Mucosa of gallbladder (tissue), 1 donor: ENCODE measurements at regions not wholly inside any gene's neighbourhood (a gene's known extent, or its start where the extent isn't known, plus 50 kb on each side); places are given as distances from the start of the nearest gene placed in this dataset.
"Not testable (repeated sequence)": the region's sequence is repeated elsewhere in the genome, so short reads cannot be mapped to it uniquely, and the experiment has no call there.

Experiments
- DNase-seq: peaks from one replicate; pipeline ENCODE4 v3.0.0-alpha.2; 2020; ENCODE audit warnings: low spot score
- donor health status: DM: no; HTN: no; CAD: no.

GRCh38 chr3:8421711-8422110 is 79.9 kb upstream of the LMCD1 start:
- no peak for DNase-seq

GRCh38 chr3:8423307-8423706 is 78.3 kb upstream of the LMCD1 start:
- DNase-seq: no peak

GRCh38 chr3:8424281-8424680 is 77.3 kb upstream of the LMCD1 start:
- DNase-seq: no peak

DNA sequence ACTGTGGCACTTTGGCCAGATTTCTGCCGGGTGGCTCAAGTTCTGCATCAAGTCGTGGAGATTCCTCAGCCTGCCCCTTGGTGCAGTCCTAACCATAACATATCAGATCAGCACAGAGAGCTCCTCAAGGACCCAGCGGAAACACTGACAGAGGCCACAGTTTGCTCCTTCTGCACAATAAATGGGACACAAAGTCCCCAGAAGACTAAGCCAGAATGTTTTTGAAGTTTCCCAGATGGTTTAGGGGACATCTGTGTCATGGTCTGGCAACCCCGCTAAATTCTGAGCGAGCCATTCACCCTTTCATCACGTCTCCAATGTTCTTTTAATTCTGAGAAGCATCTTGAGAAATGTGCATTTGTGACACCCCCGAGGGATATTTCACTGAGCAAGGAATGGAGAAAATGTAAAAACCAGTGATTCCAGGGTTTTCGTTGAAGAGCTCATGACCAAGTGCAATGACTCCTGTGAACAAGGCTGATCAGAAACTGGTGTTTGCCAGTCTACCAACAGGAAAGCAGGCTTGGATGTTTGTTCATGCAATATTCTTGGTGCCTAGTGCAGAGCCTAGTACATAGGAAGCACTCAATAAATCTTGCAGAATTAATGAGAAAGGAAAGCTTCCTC is 64.8 kb upstream of the LMCD1 start:
- DNase-seq: no peak

- DNase-seq: no peak
Observed at GRCh38 chr3:8438507-8439079, 63.0 kb upstream of the LMCD1 start.

- DNase-seq: not testable (repeated sequence)
Observed at GRCh38 chr3:8440142-8440541, 61.5 kb upstream of the LMCD1 start.

DNA sequence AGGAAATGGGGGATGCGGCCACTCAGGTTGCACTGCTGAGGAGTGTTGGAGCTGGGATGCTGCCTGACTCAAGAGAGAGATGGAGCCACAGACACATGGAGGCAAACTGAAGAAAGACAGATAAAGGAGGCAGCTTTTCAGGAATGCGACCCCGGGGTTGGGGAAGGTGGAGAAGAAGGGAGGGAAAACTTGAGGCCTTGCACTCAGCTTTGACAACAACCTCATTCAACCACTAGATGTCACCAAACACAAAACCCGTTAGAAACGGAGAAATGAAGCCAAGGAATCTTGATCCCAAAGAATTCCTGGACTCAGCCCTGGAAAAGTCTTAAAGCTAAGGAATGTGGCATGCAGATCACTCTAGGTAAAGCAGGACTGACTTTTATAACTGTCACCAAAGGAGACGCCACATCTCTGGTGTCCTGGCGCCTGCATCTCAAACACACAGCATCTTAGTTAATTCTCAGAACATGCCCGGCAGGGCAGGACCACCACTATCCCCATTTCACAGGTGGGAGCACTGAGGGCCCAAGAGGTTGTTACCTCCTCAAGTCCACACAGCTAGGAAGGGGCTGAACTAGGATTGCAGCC is 59.6 kb upstream of the LMCD1 start:
- peak; percentile 35 for DNase-seq

DNA sequence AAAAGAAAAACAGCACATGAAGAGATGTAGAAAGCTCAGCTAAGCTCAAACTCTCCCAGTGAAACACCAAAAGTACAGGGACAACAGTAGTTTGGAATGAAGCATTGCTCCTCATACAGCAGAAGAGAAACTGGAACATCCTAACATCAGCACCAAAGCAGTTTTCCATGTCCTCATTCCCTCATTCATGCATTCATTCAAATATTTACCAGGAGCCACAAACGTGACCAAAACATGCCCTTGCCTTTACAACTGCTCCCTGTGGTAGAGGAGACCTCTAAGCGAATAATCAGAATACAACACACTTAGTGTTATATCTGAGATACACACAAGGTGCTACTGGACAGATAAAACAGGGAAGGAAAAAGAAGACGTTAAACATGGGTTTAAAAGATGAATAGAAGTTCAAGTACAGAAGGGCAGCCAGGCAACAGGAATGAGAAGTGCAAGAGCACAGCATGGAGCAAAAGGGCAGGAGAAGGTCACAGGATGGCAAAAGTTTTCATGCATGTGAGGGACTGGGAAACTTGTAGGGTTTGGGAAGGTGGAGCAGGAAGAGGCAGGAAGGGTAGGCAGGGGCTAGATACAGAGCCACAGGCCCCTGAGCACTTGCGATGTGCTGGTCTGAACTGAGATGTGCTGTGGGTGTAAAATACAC is 58.5 kb upstream of the LMCD1 start:
- no peak for DNase-seq

DNA sequence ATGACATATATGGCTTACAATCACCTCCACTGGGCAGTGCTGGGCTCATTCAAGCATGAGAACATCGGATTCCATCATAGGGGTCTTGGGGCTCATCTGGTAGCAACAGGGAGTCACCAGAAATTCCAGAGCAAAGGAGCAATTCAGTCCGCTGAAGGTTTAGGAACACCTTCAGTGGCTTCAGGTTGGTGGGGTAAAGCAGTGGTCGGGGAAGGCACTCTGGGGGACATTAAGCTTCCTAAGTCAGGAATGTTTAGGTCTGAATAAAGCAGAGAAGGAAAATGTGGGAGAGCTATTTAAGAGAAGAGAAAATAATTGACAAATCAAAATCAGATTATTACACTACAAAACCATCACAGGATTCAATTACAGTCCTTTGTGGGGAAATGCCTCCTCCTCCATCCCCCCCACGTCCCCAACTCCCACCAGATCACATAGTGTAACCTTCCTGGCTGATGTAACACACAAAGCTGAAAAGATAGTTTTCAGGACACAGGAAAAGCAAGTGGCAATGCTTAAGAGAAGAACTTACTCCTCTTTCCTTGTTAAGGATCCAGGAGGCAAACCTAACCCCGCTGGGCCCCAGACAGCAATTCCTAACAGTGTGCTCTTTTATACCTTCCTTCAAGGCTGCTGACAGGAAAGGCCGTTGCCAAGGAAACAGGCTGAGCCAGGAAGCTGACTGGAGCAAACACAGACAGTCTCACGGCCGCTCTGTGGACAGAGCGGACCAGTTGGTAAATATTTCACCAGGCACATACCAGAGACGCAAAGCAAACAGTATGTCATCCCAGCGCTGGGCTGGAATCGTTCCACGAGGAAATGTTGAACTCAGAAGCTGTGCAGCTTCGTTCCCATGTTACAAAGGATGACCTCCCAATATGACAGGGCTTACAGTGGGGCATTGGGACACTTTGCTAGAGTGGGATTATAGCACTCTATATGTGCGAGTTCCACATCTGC is 57.5 kb upstream of the LMCD1 start:
- peak; percentile 96 for DNase-seq

GRCh38 chr3:8444883-8445282 is 56.7 kb upstream of the LMCD1 start:
- no peak for DNase-seq

DNA sequence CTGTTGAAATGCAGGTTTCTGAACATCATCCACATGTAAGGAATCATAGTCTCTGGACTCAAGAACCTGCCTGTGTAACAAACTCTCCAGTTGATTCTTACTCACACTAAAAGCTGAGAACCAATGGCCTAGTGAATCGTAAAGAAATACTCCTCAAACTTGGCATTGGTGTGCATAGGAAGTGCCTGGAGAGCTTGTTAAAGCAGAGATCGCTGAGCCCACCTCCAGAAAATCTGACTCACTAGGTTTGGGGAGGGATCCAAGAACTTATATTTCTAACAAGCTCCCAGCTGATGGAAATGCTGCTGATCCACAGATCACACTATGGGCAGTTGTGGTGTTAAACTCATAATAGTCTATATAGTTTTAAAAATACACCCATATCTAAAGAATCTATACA is 55.8 kb upstream of the LMCD1 start:
- DNase-seq: no peak

DNA sequence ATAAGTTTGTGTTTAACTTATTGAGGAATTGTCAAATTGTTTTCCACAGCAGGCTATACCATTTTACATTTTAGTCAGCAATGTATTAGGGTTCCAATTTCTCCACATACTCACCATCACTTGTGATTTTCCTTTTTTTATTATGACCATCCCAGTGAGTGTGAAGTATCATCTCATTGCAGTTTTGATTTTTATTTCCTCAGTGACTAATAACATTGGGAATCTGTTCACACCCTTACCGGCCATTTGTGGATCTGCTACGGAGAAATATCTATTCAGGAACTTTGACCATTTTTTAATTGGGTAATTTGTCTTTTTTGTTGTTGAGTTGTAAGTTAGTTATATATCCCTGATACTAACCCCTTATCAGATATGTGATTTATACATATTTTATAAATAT is 54.8 kb upstream of the LMCD1 start:
- DNase-seq: no peak

- DNase-seq: no peak
Observed at GRCh38 chr3:8450618-8451017, 51.0 kb upstream of the LMCD1 start.

DNA sequence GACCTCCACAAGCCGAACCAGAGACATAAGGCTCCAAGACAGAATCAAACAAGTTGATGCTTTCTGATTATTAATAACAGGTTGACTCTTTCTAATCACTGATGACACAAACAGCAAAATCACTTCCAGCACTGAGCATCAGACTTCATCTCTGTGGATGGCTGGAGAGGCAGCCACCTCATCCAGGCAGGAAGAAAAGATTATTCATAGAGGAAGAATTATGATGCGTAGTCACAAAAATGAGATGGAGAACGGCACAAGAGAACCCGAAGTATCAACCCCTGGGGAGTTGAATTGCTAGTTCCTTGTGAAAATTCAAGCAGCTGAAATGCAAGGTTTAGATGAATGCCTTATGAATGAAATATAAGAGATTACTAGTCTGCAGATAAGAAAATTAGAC is 49.9 kb upstream of the LMCD1 start:
- DNase-seq: no peak
